Kasumi-1 (cell line): ENCODE measurements at regions not wholly inside any gene's neighbourhood (a gene's known extent, or its start where the extent isn't known, plus 50 kb on each side); places are given as distances from the start of the nearest gene placed in this dataset.

Experiments used
- DNase-seq, 2 experiments: peaks; one replicate each; lab custom pipeline; 2025; lab: John Stamatoyannopoulos, UW

- no peak for DNase-seq
Measured at GRCh38 chr19:30634996-30635975, 263.1 kb downstream of the ZNF536 start.

DNA sequence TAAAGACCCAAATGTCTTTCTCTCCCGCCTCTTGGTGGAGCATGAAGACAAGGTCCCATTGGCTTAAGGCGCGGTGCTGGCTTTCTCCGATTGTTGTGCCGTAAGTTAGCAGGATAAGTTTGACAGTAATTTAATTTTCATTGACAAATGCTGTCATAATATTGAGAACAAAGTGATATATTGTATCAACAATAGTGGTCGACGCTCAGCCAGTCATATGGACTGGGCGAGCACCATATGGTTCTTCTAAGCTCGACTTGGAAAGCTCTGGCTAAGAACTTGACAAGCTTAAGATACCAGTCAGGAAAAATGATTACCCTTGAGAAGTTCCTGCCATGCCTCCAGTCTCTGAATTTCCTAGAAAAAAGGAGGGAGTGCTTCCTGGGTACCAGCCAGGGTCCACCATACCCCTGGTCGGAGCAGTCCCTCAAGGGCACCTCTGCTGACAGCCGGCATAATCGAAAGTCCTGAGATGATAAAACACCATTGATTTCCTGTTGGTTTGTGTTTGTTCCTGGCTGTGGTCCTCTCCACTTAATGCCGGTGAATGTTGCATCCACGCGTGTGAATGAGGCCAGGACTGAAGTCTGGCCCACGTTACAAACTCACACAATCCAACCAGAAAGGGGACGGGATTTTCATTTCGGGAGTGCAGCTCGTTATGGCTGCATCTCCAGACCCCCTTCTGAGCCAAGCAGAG, 262.1 kb downstream of the ZNF536 start:
- no peak for DNase-seq

- no peak for DNase-seq
Measured at GRCh38 chr19:30631033-30631370, 258.8 kb downstream of the ZNF536 start.

DNA sequence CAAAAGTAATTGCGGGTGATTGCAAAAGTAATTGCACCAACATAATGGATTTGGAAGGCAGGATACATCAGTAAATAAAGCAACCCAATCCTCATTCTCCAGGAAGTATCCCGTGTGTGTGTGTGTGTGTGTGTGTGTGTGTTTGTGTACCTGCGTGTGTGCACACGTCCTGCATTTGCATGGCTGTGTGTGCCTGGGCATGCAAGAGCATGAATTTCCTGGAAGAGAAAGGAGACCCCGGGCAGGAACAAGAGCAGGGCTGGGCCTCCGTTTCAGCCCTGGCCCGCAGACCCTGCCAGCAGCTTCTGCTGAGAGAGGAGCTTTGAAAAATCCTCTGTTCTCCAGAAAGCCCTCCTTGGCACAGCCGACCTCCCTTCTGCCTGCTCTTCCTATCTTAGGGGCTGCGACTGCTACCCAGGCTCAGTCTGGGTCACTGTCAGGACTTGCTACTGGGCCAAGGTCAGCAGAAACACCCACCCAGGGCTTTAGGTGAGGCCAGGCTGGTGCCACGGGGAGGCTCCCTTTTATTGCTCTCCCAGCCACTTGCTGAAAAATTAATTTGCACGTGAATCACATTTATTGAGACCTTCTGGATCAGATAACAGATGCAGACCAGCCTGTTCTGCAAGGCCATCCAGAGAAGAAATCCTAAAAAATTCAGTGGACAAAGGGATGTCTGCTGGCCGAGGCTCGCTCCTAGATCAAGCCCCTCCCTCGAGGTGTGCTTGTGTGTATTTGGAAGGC, 258.3 kb downstream of the ZNF536 start:
- DNase-seq = no peak

- DNase-seq = no peak
Measured at GRCh38 chr19:30629086-30629485, 256.9 kb downstream of the ZNF536 start.

DNA sequence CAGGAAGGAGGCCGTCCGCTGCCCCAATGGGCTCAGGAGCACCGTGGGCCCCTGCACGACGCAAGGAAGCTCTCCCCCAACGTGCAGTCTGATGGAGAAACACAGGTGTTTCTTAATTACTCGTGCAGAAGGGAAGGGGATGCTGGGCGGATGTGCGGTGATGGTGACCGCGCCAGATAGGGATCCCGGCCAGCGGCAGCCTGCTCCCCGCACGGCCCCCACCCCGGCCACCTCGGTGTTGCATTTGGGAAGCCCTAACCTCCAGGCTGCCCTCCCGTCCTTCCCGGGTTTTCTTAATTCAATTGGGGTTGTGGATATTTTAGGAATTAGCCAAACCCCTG, 254.4 kb downstream of the ZNF536 start:
- no peak for DNase-seq

DNA sequence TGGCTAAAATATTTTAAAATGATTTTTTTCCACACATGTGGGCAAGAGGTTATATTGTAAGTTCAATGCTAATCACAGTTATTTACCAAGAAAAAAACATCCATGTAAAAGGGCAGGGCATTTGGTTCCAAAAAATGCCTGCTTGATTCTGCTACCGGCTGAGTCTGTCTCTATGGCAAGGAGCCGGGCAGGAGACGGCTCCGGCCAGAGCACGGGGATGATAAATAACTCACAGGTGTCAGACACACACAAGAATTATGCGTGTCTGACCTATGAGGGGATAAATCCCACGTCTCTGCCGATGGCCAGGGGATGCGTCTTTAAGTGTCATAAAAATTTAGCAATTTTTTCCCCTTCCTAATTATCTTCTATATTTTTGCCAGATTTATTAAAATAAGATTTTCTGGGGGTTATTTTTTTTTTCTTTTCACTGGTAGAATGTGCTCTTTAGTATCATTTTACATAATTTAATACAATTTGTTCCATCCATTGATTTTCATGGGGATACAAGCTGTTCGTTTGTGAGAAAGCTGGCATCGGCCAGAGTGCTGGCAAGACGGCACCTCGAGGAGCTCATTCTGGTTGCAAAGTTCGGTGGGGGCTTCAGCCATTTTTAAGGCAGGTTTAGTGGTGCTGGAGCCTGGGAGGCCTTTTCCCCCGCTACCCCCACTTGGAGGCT, 253.9 kb downstream of the ZNF536 start:
- DNase-seq = no peak

- no peak for DNase-seq
Measured at GRCh38 chr19:30622276-30622675, 250.1 kb downstream of the ZNF536 start.

DNA sequence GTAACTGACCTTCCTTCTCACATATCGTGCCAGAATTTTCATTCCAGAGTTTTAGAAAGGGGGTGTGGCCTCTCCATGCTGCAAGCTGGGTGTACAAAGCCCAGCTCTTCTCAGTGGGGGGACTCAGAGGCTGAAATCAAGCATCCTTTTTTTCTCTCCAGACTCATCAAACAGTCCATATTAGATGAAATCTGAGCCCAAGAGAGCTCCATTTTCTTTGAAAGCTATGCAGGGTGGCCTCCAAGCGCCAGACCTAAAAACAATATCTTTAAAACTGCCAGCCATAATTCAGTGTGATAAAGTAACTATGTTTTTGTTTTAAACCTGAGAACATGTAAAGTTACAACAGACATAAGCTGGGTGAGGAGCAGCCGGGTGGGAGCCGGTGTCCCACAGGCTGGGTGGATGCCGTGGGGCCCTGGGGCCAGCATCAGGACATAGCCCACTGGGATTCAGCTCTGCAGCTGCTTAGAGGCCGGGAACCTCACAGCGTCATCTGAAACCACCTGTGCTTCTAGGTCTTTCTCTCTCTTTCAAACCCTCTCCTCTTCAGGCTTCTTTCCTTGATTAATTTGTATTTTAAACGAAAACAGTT, 249.2 kb downstream of the ZNF536 start:
- DNase-seq = no peak

DNA sequence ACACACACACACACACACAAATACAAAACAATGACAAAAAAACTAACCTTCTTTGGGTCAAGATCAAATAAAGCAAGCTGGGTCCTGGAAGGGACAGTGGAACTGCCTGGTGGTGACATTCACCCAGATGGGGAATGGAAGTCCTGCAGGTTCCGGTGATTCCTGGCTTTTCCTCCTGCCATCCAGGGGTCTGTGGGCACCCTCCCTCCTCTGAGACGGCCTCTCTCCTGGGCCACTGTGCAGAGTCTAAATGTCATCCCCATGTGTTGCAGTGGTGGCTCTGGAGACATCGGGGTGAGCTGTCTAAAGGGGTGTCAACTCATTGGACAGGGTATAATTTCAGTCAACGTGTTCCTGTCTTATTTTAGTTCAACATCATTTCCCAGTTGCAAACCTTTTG, 248.2 kb downstream of the ZNF536 start:
- DNase-seq = no peak

DNA sequence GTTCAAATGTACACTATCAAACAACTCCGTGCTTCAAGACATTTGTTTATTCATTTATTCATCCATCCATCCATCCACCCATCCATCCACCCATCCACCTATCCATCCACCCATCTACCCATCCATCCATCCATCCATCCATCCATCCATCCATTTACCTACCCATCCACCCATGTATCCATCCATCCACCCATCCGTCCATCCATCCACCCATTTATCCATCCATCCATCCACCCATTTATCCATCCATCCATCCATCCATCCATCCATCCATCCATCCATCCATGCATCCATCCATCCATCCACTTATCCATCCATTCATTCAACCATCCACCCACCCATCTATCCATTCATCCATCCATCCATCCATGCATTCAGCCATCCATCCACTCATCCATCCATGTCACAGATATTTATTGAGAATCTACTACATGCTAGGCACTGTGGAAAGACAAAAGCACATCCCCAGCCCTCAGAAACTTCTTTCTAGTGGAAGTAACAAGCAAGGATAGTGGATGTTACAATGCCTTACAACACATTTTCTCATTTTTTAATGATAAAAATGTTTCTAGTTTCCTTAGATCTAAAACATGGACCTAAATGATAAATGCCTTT, 237.6 kb downstream of the ZNF536 start:
- no peak for DNase-seq

DNA sequence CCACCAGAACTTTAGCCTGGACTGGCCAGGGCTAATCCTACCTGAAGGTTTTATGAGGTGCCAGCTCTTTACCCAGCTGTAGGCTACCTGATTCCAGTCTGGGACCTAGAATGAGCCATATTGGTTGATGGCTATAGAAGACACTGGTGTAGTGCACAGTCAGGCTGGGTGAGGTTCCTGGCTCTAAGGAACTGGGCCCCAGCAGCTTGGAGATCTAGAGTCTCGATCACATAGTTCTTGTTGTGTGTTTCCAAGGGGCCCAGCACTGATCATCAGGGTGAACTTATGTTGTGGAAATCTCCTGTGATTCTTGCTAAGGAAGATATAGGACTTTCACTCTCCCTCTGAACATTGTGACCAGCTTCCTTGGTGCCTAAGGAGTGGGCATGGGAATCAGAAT, 236.3 kb downstream of the ZNF536 start:
- DNase-seq = no peak
